Activated CD4-positive, CD25-positive, alpha-beta regulatory T cell treated with anti-CD3 and anti-CD28 coated beads, Interleukin-2, amount 50 U/mL, for 72 hours (primary cell): ENCODE measurements at regions not wholly inside any gene's neighbourhood (a gene's known extent, or its start where the extent isn't known, plus 50 kb on each side); places are given as distances from the start of the nearest gene placed in this dataset.
"Not testable (repeated sequence)": the region's sequence is repeated elsewhere in the genome, so short reads cannot be mapped to it uniquely, and the experiment has no call there.

ENCODE experiments used
- DNase-seq: peaks from one replicate; pipeline ENCODE4 v3.0.0; 2021

DNA sequence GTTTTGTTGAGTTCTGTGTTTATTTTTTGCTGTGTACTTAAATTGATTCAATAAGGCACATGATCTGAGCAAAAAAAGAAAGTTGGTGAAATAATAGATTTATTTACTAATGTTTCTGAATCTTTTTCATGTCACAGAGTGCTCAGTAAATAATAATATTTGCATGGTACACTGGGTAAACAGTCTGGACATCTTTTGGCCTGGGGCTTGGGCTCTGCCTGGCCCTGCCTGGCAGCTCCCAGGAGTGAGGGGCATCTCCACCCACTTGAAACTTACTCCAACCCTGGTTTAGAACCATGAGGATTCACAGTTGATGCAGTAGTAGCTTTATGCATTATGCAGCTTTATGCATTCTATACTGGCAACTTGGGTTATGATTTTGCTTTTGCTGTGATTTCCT lies 124.2 kb upstream of the SLC4A4 start:
- no peak for DNase-seq

DNA sequence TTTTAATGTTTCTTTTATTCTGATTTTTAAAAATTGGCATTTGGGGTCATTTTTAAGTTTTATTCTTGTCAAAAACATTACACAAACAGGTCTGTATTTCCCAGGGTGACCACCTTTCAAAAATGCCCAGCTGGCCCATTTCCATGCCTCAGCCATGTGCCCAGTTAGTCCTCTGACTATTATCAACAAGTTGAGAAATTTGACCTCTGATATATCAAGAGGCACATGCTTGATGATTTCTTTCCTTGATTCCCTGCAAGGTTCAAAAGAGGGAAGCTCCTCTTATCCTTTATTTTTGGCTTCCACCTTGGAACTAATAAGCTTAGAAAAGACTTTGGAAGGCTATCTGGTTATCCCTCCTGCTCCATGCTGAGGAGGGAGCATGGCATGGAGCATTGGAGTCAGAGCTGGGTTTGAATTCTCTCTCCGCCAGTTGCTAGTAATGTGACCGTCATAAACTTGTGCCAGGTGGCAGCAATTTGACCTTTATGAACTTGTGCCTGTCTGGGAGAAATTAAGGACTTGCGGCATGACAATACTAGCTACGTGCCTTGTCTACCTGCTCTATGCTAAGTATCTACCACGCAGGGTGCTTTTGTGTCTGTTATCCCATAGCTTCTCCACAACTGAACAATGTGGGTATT lies 122.4 kb upstream of the SLC4A4 start:
- DNase-seq: no peak

DNA sequence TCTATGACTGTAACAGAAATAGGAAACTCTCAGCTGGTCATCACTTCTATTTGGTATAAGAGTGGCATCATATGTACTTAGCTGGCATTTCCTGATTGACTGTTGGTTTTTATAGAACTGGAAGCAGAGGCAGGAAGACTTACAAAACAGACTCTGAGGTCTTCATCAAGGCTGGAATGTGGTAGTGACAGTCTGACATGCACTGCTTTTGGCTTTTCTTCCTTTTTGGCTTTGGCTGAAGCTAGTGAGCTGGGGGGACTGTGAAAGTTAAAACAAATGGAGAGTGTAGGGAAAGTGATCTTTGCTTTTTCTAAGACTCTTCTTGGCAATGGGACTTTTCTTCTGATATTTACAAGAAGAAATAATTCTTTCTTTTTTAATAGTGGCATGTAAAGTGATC lies 121.1 kb upstream of the SLC4A4 start:
- DNase-seq: no peak

DNA sequence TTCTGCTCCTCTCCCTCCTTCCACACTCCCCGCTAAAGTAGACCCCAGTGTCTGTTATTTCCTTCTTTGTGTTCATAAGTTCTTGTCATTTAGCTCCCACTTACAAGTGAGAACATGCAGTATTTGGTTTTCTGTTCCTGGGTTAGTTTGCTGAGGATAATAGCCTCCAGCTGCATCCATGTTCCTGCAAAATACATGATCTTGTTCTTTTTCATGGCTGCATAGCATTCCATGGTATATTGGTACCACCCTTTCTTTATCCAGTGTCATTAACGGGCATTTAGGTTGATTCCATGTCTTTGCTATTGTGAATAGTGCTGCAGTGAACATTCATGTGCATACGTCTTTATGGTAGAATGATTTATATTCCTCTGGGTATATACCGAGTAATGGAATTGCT lies 118.0 kb upstream of the SLC4A4 start:
- DNase-seq: not testable (repeated sequence)

DNA sequence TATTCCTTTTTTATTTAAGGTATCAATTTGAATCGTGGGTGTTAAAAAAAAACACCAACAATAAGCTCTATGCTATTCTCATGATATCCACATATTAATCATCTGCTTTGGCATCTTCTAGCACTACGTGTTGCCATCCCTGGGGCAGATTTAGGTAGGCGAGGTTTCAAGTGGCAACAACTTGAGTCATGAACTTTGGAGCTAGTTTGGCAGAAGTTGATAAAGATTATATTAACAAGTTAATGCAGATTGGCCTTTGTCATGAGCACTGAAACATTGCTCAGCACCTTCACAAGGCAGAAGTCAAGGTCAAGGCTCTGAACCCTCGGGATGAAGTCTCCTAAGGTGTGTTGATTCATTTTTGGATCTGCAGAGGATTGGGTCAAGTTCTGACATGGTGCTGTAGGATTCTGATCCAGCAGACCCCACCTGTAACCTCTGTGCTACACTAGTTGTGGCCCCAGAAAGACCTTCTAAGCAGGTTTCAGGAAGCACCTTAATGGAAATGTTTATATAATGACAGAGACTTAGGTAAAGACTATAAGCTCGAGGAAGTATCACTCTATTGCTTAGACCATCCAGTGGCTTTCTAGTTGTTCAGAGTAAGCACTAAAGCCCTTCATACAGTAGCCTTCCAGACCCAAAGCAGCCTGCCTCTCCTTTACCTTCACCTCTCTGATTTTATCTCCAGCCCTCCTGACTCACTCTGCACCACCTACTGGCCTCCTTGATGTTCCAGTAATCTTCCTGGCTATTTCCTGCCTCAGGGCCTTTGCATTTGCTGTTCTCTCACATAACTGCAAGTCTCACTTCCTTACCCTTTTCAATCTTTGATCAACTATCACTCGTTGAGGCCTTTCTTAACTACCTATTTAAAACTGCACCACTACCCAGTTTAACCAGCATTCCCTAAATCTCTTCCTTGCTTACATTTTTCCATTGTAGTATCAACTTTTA lies 117.0 kb upstream of the SLC4A4 start:
- DNase-seq: no peak

DNA sequence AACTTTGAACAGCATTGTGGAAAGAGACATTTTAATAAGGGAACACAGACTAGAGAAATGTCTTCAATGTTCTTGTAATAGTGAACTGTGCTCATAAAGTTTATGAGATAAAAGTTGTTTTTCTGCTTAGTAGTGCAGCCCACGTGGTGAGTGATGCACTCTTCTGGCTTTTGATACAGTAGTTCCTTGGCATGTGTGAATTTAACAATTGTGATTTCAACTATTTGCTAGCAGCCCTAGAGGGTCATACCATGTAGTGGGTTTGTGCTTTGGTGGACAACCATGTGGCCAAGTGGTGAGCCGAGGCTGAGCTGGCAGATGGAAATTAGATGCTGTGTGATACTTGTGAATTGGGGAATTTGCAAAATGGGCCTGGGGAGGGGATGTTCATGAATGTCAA lies 116.2 kb upstream of the SLC4A4 start:
- DNase-seq: no peak

DNA sequence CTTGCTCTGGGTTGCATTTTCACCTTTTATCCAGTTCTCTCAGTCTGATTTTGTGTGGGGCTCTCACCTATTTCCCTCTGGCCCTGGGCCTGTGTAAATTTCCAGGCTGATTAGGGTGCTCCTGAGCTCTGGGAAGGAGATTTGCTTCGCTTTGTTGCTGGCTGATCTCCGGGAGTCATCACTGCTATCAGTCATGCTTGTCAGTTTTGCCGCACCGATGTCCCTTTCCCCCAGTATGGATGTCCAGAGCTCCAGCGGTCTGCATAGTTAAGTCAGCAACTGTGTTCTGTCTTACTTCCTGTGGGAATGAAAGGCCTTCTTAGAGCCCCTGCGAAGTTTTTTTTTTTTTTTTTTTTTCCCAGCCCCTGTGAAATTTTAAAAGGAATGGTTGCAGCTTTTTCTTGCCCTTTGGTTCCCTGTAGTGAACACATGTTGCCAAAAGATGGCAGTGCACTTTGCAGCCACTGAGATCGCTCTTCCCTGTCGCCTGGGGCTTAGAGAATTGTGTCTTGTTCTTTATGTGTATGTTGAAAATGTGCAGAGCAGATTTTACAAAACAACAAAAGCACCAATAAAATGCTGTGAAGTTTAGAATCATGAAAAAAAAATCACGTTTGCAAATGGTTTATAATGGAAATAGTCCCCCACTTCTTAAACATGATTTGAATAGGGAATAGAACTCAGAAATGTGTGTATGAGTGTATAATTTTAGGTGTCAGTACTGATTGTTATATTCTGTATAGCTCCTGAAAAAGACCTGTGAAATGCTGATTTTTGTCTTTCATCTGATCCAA lies 109.1 kb upstream of the SLC4A4 start:
- no peak for DNase-seq

DNA sequence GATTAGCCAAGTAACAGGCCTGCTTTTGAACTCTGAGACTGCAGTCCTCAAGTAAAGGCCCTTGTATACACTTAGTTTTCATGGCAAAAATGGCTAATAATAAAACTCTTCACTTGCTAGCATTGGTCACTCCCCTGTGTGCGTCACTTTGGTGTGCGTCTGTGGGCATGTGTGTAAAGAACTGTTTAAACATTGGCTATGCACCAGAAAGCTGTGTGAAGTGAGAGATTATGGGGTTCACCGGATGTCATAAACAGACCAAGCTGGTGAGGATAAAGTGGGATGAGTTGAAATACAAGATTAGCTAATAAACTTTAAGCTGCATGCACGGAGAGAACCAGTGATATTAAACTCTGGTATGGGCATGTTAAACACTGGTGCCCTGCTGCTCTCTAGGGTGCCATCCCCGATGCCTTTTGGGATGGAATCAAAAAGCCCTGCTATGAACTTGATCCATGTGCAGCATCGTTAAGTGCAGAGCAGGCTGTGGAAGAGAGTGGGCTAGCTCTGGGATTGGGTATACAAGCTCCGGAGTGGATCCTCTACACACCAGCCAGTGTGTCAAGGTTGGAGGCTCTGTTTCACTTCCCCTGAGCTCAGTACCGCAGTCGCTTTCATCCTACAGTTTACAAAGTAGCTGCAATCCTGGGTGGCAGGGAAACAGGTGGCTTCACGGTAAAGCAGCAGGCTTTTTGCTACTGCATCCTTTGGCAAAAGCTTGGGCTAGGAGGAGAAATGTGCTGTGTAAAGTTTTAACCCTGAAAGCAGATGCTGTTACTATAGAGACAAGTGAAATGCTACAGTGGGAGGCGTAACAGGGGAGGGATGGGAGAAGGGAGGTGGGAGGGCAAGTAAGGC lies 108.3 kb upstream of the SLC4A4 start:
- no peak for DNase-seq

DNA sequence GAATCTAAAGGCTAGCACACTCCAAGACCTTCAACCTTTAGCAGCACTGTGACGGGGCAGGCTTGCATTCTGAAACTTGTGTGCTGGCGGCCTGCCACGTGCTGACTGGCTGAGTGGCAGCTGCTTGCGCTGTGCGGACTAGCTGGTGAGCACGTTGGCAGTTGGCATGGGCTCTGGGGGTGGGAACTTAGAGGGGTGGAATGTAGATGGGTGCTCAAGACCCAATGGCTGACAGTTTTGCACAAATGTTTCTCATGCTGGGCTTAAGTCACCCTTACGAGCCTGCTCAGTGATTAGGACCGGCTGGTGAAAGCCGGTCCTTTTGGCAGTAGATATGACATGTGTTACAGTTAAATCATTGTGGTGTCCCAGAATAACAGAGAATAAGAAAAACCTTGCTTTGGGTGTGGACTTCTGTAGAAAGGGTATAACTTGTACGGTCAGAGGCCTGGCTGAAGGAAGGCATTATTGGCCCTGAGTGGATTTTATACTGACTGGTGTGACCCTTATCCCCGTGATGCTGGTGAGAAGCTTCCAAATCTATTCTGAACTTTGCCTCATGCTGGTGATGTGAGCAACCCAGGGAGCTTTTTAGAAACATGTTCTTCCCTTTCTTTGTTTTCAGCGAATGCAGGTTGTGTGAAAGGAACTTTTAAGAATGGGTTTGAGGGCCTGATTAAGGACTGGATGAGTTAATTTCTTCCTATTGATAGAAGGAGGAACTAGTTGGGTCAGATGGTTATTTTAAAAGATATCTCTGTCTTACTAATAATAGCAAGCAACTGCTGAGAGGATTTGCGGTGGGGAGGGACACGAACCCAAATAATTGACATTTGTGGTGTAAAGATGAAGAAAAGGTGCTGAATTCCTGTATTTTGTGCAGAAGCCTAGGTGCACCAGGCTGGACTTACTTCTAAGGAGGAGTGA lies 107.4 kb upstream of the SLC4A4 start:
- DNase-seq: no peak

DNA sequence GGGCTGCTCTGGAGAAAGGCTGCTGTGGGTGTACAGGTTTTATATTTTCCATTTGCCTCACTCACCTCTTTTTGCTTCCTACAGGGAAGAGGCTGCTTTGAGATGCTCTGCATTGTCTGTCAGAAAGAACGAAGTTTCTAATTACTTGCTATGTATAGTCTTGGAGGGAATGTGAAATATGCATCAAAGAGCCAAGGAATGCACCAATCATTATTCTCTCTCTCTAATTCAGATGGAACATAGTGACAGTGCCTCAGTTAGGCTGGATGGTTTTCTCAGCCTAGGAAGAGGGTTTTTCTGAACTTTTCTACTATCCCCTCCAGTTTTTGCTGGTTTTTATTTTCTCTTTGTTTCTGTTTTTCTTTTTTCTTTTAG lies 106.8 kb upstream of the SLC4A4 start:
- no peak for DNase-seq

DNA sequence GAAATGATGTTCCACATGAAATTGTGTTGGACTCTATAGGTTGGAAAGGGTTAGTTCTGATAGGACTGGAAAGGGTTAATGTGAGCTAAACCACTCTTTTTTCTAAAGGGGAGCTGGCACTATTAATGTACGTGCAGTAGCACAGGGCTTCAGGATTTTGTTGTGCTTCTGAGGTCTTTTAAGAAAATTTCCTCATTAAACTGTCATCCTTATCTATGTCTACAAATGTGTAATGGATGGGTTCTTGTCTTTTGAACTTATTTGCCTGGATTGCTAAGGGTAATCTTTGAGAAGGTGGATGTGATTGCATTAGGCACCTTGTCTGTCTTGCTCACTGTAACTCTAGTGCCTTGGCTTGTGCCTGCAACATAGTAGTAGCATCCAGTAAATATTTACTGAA lies 106.0 kb upstream of the SLC4A4 start:
- DNase-seq: no peak

DNA sequence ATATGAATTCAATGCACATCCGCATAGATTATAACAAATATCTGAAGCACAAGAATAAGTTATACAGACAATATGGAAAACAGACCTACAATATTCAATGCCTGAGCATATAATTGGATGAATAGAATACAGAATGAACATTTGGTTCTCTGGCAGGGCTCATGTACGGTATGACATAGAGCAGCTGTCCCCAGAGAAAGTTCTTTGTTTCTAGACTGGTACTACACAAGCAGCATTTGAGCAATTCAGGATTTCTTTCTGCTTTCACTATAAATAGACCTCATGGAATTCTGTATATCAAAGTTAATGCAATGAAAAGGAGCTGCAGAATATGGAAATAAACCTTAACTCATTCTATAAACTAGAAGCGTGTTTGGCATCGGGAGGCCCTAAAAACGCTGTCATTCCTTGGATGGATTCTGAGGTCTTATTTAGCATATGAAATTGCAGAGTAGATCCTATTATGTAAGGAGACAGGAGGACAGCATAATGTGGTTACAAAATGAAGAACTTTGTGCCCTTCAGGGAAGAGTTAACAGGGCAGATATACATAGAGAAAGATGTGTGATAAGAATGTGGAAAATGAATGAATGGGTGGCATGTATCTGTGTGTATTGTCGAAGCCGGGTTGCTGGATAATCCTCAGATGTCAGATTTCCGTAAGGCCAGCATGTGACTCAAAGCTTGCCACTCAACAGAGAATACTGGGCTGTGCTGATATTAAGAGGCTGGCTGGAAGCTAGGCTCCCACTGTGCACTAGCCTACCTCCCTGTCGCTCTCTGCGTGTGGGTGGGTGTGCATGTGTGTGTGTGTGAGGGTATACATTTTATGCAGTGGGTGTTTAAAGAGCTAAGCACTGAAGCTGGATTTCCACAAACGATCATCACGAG lies 103.3 kb upstream of the SLC4A4 start:
- no peak for DNase-seq

DNA sequence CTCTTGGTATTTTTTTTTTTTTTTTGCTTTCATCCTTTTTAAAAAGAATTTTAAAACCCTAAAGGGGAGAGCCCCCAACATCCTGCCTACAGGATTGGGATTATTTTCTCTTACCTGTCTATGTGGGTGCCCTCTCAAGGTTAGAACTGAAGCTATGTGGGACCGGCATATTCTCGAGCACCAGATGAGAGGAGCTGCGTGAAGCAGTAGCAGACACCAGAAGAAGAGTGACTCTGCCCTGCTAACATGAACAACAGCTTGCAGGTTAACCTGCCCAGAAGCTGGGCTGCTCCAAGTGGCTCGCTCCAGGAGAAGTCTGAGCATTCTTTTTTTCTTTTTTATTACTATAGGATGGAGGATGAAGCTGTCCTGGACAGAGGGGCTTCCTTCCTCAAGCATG lies 102.6 kb upstream of the SLC4A4 start:
- DNase-seq: no peak

DNA sequence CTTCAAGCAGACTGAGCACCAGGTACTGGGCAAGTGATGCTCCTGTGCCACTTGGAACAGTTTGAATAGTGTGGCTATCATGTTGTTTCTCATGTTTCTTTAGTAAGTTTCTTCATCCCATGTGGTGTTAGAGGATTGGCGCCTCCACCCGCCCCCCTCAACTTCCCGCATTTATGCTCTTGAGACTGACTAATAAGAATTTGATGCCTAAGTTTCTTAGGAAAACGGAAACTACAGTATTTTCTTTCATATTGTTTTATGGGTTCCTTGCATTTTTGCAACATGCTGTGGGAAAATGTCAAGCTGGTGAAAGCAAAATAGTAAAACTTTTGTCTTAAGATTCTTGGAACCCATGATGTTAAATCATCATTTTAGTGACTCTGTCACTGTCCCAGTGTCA lies 101.2 kb upstream of the SLC4A4 start:
- DNase-seq: no peak

DNA sequence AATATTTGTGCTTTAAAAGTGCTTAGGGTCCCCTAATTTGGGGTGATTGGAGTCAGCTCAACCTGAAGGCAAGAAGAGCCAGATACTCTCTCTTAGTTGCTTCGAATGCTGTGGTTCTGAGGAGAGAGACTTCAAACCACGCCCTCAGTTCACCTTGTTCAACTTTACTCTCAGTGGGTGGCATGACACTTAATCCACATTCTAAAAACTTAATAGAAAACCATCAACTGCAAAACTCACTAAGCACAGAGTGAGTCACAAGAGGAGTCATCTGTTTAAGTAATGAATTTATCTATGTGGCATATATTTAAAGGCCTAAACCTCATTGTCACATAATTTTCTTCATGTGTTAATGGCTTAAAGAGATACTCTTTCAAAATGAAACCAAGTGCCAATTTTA lies 99.5 kb upstream of the SLC4A4 start:
- DNase-seq: no peak

DNA sequence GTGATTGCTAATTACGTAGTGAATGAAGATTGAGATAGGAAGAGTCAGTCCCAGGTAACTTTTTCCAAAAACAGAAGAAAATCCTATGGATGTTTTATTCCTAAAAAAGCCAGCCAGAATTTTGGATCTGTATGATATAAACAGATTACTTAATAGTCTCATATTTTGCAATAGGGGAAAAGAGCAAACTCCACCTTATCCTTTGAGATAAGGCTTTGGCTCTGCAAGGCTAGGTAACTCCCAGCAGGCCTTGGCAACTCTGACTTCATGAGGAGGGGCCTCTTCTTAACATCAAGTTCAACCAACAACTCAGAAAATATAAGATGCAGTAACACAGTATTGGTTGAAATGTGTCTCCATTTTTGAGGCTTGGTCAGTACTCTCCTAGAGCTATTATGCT lies 98.7 kb upstream of the SLC4A4 start:
- no peak for DNase-seq

DNA sequence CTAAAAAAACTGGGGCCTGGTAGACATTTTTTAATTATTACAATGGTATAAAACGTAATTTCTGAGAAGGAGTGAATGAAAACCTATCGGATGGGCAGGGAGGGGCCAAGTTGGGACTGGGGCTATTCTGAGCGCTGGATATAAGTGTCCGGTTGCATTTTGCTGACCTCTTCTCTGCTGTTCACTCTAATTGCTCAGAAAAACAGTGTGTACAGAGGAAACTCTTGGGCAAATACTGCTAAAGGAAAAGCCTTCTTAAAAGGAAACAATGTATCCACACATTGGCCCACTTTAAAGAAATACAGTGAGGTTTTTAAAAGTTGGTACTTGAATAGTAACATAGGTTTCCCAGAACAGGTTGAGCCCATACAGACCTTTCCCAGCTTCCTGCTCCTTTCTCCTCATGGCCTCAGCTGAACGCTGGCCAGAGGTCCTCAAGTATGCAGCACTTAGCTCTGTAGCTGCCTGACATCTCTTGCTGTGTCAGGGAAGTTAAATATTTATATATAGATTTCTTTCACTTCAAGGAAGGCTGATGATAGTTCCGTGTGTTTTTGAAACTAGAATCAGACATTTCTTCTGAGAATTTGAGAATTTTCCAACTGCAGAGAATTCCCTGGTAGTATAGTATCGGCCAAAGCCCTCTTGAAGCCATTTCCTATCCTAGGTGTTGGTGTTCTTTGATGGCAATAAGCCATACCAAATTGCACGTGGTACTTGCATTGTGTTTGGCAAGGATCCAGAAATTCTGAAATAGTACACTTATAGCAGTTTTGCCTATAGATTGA lies 97.1 kb upstream of the SLC4A4 start:
- DNase-seq: no peak

DNA sequence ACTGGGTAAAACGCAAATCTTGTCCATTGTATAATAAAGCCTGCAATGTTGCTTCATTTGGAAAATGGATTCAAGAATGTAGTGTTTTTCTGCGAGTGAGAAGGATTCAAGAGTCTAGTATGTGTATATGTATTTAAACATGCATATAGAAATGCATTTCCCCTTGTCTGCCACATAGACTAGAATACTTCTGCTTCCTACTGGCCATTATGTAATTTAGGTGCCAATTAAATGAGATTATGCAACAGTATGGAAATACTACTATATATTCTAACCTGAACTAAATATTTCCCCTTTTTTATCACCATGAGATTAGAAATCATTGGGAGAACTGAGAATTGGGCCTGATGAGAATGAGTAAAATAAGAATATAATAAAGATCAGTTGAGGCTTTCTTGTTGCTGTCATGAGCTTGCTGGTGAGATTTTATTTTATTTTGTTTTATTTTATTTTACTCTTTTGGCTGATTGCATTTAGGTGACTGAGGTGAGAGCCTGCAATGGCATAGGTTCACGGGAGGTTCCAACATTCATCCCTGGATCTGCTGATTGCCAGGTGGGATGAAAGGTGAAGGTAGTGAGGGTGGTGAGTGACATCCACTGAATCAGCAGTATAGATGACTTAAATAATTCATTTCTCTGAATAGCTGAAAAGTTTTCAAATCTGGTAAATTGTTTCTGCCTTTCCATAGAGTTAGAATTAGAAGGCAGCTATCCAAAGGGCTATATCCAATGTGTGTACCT lies 95.6 kb upstream of the SLC4A4 start:
- DNase-seq: no peak

DNA sequence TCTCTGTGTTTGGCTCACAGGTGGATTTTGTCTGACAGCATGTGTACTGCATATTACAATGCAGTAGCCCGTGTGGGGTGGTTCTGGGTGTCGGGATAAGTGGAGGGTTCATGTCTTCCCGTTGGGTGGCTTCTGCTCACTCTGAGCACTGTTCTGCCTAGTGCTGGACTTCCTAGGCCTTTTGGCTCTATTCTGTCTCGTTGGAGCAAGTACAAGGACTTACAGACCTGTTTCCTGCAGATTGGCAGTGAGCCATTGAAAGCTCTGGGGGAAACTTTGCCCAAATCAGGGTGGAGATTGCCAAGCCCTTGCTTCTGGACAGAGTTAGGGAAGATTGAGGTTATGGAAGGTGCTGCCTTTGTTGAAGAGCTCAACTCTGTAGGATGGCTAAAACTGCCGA lies 91.1 kb upstream of the SLC4A4 start:
- no peak for DNase-seq
